IMR-90 (cell line): ENCODE measurements at regions not wholly inside any gene's neighbourhood (a gene's known extent, or its start where the extent isn't known, plus 50 kb on each side); places are given as distances from the start of the nearest gene placed in this dataset.

Experiments
- CEBPB ChIP-seq: IDR thresholded peaks from 2 replicates; pipeline ENCODE4 v1.6.1; 2012; ENCODE audit warnings: low read depth, low read length, improper control_type of control experiment
- FOS ChIP-seq: fragments of 150-350 bp; IDR thresholded peaks from 2 replicates; pipeline ENCODE4 v1.6.1; 2016; ENCODE audit warnings: low read depth, low read length
- MAFK ChIP-seq: IDR thresholded peaks from 2 replicates; pipeline ENCODE4 v1.6.1; 2012; ENCODE audit warnings: low read depth, low read length, improper control_type of control experiment
- POLR2A ChIP-seq: IDR thresholded peaks from 2 replicates; pipeline ENCODE4 v1.6.1; 2012; ENCODE audit warnings: mild to moderate bottlenecking, low read depth, low read length
- RFX5 ChIP-seq: IDR thresholded peaks from 2 replicates; pipeline ENCODE4 v1.8.0; 2012; ENCODE audit warnings: low read depth, mild to moderate bottlenecking, low read length, moderate library complexity
- SMC3 ChIP-seq: fragments of 150-350 bp; IDR thresholded peaks from 2 replicates; pipeline ENCODE4 v1.6.1; 2016; ENCODE audit warnings: low read depth, mild to moderate bottlenecking, antibody characterized with exemption, low read length, moderate library complexity
- TF ChIP-seq, protein P1 (sequence below): conservative IDR thresholded peaks from 2 replicates; pipeline ENCODE4 v1.5.1; 2012; ENCODE audit warnings: mild to moderate bottlenecking, low read depth, low read length, improper control_type of control experiment

- TF ChIP-seq, protein P1, sequence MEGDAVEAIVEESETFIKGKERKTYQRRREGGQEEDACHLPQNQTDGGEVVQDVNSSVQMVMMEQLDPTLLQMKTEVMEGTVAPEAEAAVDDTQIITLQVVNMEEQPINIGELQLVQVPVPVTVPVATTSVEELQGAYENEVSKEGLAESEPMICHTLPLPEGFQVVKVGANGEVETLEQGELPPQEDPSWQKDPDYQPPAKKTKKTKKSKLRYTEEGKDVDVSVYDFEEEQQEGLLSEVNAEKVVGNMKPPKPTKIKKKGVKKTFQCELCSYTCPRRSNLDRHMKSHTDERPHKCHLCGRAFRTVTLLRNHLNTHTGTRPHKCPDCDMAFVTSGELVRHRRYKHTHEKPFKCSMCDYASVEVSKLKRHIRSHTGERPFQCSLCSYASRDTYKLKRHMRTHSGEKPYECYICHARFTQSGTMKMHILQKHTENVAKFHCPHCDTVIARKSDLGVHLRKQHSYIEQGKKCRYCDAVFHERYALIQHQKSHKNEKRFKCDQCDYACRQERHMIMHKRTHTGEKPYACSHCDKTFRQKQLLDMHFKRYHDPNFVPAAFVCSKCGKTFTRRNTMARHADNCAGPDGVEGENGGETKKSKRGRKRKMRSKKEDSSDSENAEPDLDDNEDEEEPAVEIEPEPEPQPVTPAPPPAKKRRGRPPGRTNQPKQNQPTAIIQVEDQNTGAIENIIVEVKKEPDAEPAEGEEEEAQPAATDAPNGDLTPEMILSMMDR: no peak
- TF ChIP-seq SMC3 (no peak), POLR2A (no peak), CEBPB (no peak), RFX5 (no peak), MAFK (no peak), FOS (no peak)
Observed at GRCh38 chr6:92887871-92888270, 531.5 kb downstream of the EPHA7 start.
